SKM-1 treated with dmso at 0.1 percent for 144 hours (cell line): ENCODE measurements at regions not wholly inside any gene's neighbourhood (a gene's known extent, or its start where the extent isn't known, plus 50 kb on each side); places are given as distances from the start of the nearest gene placed in this dataset.
A peak's percentile ranks its signal among the peaks of the same experiment; 100 is the strongest.
"Not testable (repeated sequence)": the region's sequence is repeated elsewhere in the genome, so short reads cannot be mapped to it uniquely, and the experiment has no call there.

Experiments used
- DNase-seq: peaks from one replicate; lab custom pipeline; 2025; ENCODE audit not compliant: unreplicated experiment; lab: John Stamatoyannopoulos, UW

GRCh38 chr10:32217216-32217615 is 129.7 kb downstream of the EPC1 start:
- no peak for DNase-seq

- not testable (repeated sequence) for DNase-seq
These were observed 133.1 kb downstream of the EPC1 start for GRCh38 chr10:32213838-32214237.

GRCh38 chr10:32211046-32211363 is 136.0 kb downstream of the EPC1 start:
- no peak for DNase-seq

- DNase-seq: no peak
These were observed 136.5 kb downstream of the EPC1 start for GRCh38 chr10:32210306-32211045.

GRCh38 chr10:32208005-32208404 is 139.0 kb downstream of the EPC1 start:
- not testable (repeated sequence) for DNase-seq

- DNase-seq: peak; percentile 33
These were observed 139.4 kb downstream of the EPC1 start for GRCh38 chr10:32207544-32207943.

- no peak for DNase-seq
These were observed 141.3 kb downstream of the EPC1 start for GRCh38 chr10:32205670-32206069.

GRCh38 chr10:32204606-32205005 is 142.4 kb downstream of the EPC1 start:
- DNase-seq: no peak

GRCh38 chr10:32199714-32200394 is 143.6 kb upstream of the KIF5B start:
- peak; percentile 19 for DNase-seq

GRCh38 chr10:32197423-32197822 is 141.2 kb upstream of the KIF5B start:
- DNase-seq: no peak

GRCh38 chr10:32190890-32191491 is 134.8 kb upstream of the KIF5B start:
- peak; percentile 29 for DNase-seq

- peak; percentile 49 for DNase-seq
These were observed 133.3 kb upstream of the KIF5B start for GRCh38 chr10:32189400-32190084.

- not testable (repeated sequence) for DNase-seq
These were observed 132.4 kb upstream of the KIF5B start for GRCh38 chr10:32188601-32189000.

GRCh38 chr10:32187686-32188085 is 131.5 kb upstream of the KIF5B start:
- DNase-seq: no peak

GRCh38 chr10:32183652-32184051 is 127.4 kb upstream of the KIF5B start:
- DNase-seq: not testable (repeated sequence)

- no peak for DNase-seq
These were observed 126.3 kb upstream of the KIF5B start for GRCh38 chr10:32182476-32182875.

GRCh38 chr10:32180390-32181280 is 124.4 kb upstream of the KIF5B start:
- no peak for DNase-seq

- no peak for DNase-seq
These were observed 123.6 kb upstream of the KIF5B start for GRCh38 chr10:32179836-32180235.

- DNase-seq: not testable (repeated sequence)
These were observed 121.4 kb upstream of the KIF5B start for GRCh38 chr10:32177594-32177993.

- DNase-seq: no peak
These were observed 119.4 kb upstream of the KIF5B start for GRCh38 chr10:32175629-32176028.
